ENCODE measurements at regions not wholly inside any gene's neighbourhood (a gene's known extent, or its start where the extent isn't known, plus 50 kb on each side); places are given as distances from the start of the nearest gene placed in this dataset.

DNA sequence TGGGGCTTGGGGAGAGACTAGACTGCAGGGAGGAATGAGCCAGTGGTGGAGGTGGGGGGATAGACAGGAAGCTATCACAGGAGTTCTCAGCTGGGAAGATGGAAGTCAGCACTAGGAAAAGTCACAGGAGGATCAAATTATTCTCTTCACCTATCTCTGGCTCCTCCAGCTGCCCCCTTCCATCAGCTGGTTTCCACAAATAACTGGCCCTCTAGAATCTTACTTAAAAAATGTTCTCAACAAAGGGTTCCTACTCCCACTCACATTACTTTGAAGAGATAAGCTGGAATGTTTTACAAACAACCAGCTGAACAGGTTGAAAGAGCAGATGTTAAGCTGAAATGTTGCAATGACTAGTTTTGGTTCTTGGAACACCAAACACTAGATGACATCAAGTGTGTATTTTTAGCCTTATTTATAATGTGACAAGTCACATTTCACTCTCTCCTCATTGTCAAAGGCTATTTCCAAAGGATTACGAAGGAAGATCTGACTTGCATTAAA, 102.7 kb upstream of the AADACL2 start:
- peak in 1 of 5 donors; percentile 18 for DNase-seq
- H3K4me3 ChIP-seq (ENCODE audit: low read length in 3 of 3) = no peak overlapping the region
- no peak for FAIRE-seq
- H3K4me1 ChIP-seq (ENCODE audit: control insufficient read depth in 2 of 3, insufficient read depth in 2 of 3, low read depth in 1 of 3, low read length in 3 of 3) = no peaks in the 10 kb centered on the region
- H3K27ac ChIP-seq (ENCODE audit: low read depth in 2 of 2, low read length in 2 of 2) = no peak overlapping the region
- TF ChIP-seq, protein P1, sequence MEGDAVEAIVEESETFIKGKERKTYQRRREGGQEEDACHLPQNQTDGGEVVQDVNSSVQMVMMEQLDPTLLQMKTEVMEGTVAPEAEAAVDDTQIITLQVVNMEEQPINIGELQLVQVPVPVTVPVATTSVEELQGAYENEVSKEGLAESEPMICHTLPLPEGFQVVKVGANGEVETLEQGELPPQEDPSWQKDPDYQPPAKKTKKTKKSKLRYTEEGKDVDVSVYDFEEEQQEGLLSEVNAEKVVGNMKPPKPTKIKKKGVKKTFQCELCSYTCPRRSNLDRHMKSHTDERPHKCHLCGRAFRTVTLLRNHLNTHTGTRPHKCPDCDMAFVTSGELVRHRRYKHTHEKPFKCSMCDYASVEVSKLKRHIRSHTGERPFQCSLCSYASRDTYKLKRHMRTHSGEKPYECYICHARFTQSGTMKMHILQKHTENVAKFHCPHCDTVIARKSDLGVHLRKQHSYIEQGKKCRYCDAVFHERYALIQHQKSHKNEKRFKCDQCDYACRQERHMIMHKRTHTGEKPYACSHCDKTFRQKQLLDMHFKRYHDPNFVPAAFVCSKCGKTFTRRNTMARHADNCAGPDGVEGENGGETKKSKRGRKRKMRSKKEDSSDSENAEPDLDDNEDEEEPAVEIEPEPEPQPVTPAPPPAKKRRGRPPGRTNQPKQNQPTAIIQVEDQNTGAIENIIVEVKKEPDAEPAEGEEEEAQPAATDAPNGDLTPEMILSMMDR (IDR thresholded peaks at IDR 0.05; ENCODE audit: borderline replicate concordance, extremely low read depth, insufficient read depth) = no peak
- no peaks in the 10 kb centered on the region for H3K27me3 ChIP-seq (ENCODE audit: control insufficient read depth, insufficient read depth, low read length)
- no peak overlapping the region for H3K9ac ChIP-seq (ENCODE audit: low read length in 3 of 3)
- intact Hi-C loops (cut with DNase I) = no loop called here
- no peaks in the 10 kb centered on the region for H3K9me3 ChIP-seq (ENCODE audit: control insufficient read depth in 2 of 3, insufficient read depth in 1 of 3, low read length in 3 of 3)
- H3K36me3 ChIP-seq (ENCODE audit: control insufficient read depth in 2 of 3, insufficient read depth in 3 of 3, low read length in 3 of 3) = no peaks in the 10 kb centered on the region

DNA sequence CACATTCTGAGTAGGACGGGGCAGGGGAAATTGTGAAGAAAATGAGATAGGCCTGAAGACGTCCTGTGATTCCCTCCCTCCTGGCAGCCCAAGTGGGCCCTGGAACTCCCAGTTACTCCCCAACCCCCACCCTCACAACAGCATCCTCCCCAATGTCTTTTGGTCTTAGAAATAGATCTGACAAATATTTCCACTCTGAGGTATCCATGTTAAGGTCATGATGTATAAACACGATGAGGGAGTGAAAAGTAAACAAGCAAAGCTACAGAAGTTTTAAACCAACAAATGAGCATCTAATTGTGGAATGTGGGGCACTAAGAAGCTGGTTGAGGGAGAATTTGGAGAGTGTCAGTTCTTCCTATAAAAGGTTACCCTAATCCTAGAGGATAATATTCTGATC, 103.7 kb upstream of the AADACL2 start:
- TF ChIP-seq, protein P1 (IDR thresholded peaks at IDR 0.05; ENCODE audit: borderline replicate concordance, extremely low read depth, insufficient read depth) = no peak
- Histone ChIP-seq H3K9ac (ENCODE audit: low read length in 3 of 3) (no peak overlapping the region), H3K27ac (ENCODE audit: low read depth in 2 of 2, low read length in 2 of 2) (no peak overlapping the region), H3K36me3 (ENCODE audit: control insufficient read depth in 2 of 3, insufficient read depth in 3 of 3, low read length in 3 of 3) (no peaks in the 10 kb centered on the region), H3K4me1 (ENCODE audit: control insufficient read depth in 2 of 3, insufficient read depth in 2 of 3, low read depth in 1 of 3, low read length in 3 of 3) (no peaks in the 10 kb centered on the region), H3K9me3 (ENCODE audit: control insufficient read depth in 2 of 3, insufficient read depth in 1 of 3, low read length in 3 of 3) (no peaks in the 10 kb centered on the region), H3K27me3 (ENCODE audit: control insufficient read depth, insufficient read depth, low read length) (no peaks in the 10 kb centered on the region), H3K4me3 (ENCODE audit: low read length in 3 of 3) (no peak overlapping the region)
- DNase-seq (no peak), FAIRE-seq (no peak)
- intact Hi-C loops (cut with DNase I) = no loop called here

DNA sequence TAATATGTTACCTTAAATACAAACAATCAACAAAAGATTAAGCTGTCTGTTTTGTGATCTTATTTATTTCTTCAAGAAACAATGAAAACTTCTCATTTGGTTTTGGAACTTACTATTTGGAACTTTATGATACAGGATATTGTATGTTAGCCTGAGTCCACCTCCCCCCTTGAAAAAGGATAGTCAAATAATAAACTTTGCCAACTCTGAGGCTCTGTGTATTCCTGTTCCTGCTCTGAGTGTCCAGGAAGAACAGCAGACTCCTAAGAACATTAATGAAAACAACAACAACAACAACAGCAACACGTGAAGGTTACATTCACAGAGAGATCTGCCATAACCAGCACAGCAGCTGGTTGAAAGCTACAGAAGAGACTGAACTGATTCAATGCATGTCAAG, 108.1 kb upstream of the AADACL2 start:
- no peak for DNase-seq
- Histone ChIP-seq H3K9ac (ENCODE audit: low read length in 3 of 3) (no peak overlapping the region), H3K36me3 (ENCODE audit: control insufficient read depth in 2 of 3, insufficient read depth in 3 of 3, low read length in 3 of 3) (no peaks in the 10 kb centered on the region), H3K9me3 (ENCODE audit: control insufficient read depth in 2 of 3, insufficient read depth in 1 of 3, low read length in 3 of 3) (no peaks in the 10 kb centered on the region), H3K27me3 (ENCODE audit: control insufficient read depth, insufficient read depth, low read length) (no peaks in the 10 kb centered on the region), H3K4me1 (ENCODE audit: control insufficient read depth in 2 of 3, insufficient read depth in 2 of 3, low read depth in 1 of 3, low read length in 3 of 3) (no peaks in the 10 kb centered on the region), H3K27ac (ENCODE audit: low read depth in 2 of 2, low read length in 2 of 2) (no peak overlapping the region), H3K4me3 (ENCODE audit: low read length in 3 of 3) (no peak overlapping the region)
- TF ChIP-seq, protein P1 (IDR thresholded peaks at IDR 0.05; ENCODE audit: borderline replicate concordance, extremely low read depth, insufficient read depth) = no peak
- FAIRE-seq = no peak
- intact Hi-C loops (cut with DNase I) = no loop called here

DNA sequence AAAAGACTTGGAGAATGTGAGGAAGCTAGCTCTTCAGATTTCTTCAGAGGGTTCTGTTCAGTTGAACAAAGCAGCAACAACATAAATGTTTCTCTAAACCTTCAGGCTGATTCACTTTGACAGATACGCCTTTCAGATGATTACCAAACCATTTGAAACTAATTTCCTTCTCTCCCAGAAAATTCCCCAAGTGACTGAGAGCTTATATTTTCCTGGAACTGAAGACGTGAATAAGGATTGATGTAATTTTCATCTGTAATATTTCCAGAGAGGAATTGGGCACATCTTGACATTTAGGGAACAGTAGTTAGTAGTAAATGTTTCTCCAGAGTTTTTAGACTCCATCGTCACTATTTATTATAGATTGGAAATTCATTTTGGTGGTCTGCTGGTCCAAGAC, 108.6 kb upstream of the AADACL2 start:
- Histone ChIP-seq H3K27me3 (ENCODE audit: control insufficient read depth, insufficient read depth, low read length) (no peaks in the 10 kb centered on the region), H3K4me3 (ENCODE audit: low read length in 3 of 3) (no peak overlapping the region), H3K9ac (ENCODE audit: low read length in 3 of 3) (no peak overlapping the region), H3K9me3 (ENCODE audit: control insufficient read depth in 2 of 3, insufficient read depth in 1 of 3, low read length in 3 of 3) (no peaks in the 10 kb centered on the region), H3K36me3 (ENCODE audit: control insufficient read depth in 2 of 3, insufficient read depth in 3 of 3, low read length in 3 of 3) (no peaks in the 10 kb centered on the region), H3K27ac (ENCODE audit: low read depth in 2 of 2, low read length in 2 of 2) (no peak overlapping the region), H3K4me1 (ENCODE audit: control insufficient read depth in 2 of 3, insufficient read depth in 2 of 3, low read depth in 1 of 3, low read length in 3 of 3) (no peaks in the 10 kb centered on the region)
- intact Hi-C loops (cut with DNase I) = no loop called here
- no peak for DNase-seq
- FAIRE-seq = no peak
- TF ChIP-seq, protein P1 (IDR thresholded peaks at IDR 0.05; ENCODE audit: borderline replicate concordance, extremely low read depth, insufficient read depth) = no peak

All from kidney (tissue), 13 donors.